Effector memory CD4-positive, alpha-beta T cell (primary cell): ENCODE measurements at regions not wholly inside any gene's neighbourhood (a gene's known extent, or its start where the extent isn't known, plus 50 kb on each side); places are given as distances from the start of the nearest gene placed in this dataset.

Source experiments
- DNase-seq, 3 donors: peaks; one replicate each; pipeline ENCODE4 v3.0.0-alpha.2; 2020
- H3K27ac ChIP-seq: 2 replicates; pipeline ENCODE4 v1.7.0; 2013; ENCODE audit warnings: mild to moderate bottlenecking, low read length, moderate library complexity; ENCODE audit not compliant: insufficient read depth, poor library complexity, severe bottlenecking
- H3K27me3 ChIP-seq: replicated peaks from 2 replicates; pipeline ENCODE4 v1.7.0; 2013; ENCODE audit warnings: mild to moderate bottlenecking, low read length; ENCODE audit not compliant: insufficient read depth, control insufficient read depth, poor library complexity, severe bottlenecking
- H3K36me3 ChIP-seq: 2 replicates; pipeline ENCODE4 v1.7.0; 2013; ENCODE audit warnings: mild to moderate bottlenecking, low read length, moderate library complexity; ENCODE audit not compliant: control insufficient read depth, insufficient read depth
- H3K4me1 ChIP-seq: 2 replicates; pipeline ENCODE4 v1.7.0; 2013; ENCODE audit warnings: low read length, mild to moderate bottlenecking; ENCODE audit not compliant: control insufficient read depth, insufficient read depth, poor library complexity, severe bottlenecking
- H3K4me3 ChIP-seq: 2 replicates; pipeline ENCODE4 v1.7.0; 2013; ENCODE audit warnings: low read length, low read depth, mild to moderate bottlenecking; ENCODE audit not compliant: insufficient read depth, poor library complexity, severe bottlenecking
- H3K9me3 ChIP-seq: 2 replicates; pipeline ENCODE4 v1.7.0; 2013; ENCODE audit warnings: mild to moderate bottlenecking, low read length, moderate library complexity; ENCODE audit not compliant: control insufficient read depth

GRCh38 chr7:424301-424935 is 95.2 kb downstream of the PDGFA start:
- no peaks in the 10 kb centered on the region for H3K9me3 ChIP-seq
- H3K27ac ChIP-seq = no peak overlapping the region
- H3K4me1 ChIP-seq = no peaks in the 10 kb centered on the region
- no peak overlapping the region for H3K4me3 ChIP-seq
- H3K27me3 ChIP-seq = no peaks in the 10 kb centered on the region
- no peak for DNase-seq
- H3K36me3 ChIP-seq = no peaks in the 10 kb centered on the region

GRCh38 chr7:424961-425793 is 94.5 kb downstream of the PDGFA start:
- no peaks in the 10 kb centered on the region for H3K9me3 ChIP-seq
- H3K4me3 ChIP-seq = no peak overlapping the region
- DNase-seq = no peak
- no peaks in the 10 kb centered on the region for H3K36me3 ChIP-seq
- no peak overlapping the region for H3K27ac ChIP-seq
- no peaks in the 10 kb centered on the region for H3K27me3 ChIP-seq
- no peaks in the 10 kb centered on the region for H3K4me1 ChIP-seq

- no peaks in the 10 kb centered on the region for H3K36me3 ChIP-seq
- H3K9me3 ChIP-seq = no peaks in the 10 kb centered on the region
- DNase-seq = no peak
- H3K4me1 ChIP-seq = no peaks in the 10 kb centered on the region
- no peak overlapping the region for H3K4me3 ChIP-seq
- H3K27ac ChIP-seq = no peak overlapping the region
- no peaks in the 10 kb centered on the region for H3K27me3 ChIP-seq
These were observed 93.9 kb downstream of the PDGFA start for GRCh38 chr7:425794-426188.

- no peak for DNase-seq
- Histone ChIP-seq H3K36me3 (no peaks in the 10 kb centered on the region), H3K9me3 (no peaks in the 10 kb centered on the region), H3K4me1 (no peaks in the 10 kb centered on the region), H3K4me3 (no peak overlapping the region), H3K27ac (no peak overlapping the region), H3K27me3 (no peaks in the 10 kb centered on the region)
These were observed 93.1 kb downstream of the PDGFA start for GRCh38 chr7:426510-426909.

- Histone ChIP-seq H3K36me3 (no peaks in the 10 kb centered on the region), H3K9me3 (no peaks in the 10 kb centered on the region), H3K4me1 (no peaks in the 10 kb centered on the region), H3K27me3 (no peaks in the 10 kb centered on the region), H3K4me3 (no peak overlapping the region), H3K27ac (no peak overlapping the region)
- no peak for DNase-seq
These were observed 92.0 kb downstream of the PDGFA start for GRCh38 chr7:427506-428103.

- H3K27me3 ChIP-seq = no peaks in the 10 kb centered on the region
- no peak overlapping the region for H3K4me3 ChIP-seq
- H3K27ac ChIP-seq = no peak overlapping the region
- H3K36me3 ChIP-seq = no peaks in the 10 kb centered on the region
- DNase-seq = no peak
- H3K4me1 ChIP-seq = no peaks in the 10 kb centered on the region
- no peaks in the 10 kb centered on the region for H3K9me3 ChIP-seq
These were observed 91.3 kb downstream of the PDGFA start for GRCh38 chr7:428387-428786.

GRCh38 chr7:428927-429827 is 90.5 kb downstream of the PDGFA start:
- Histone ChIP-seq H3K4me3 (no peak overlapping the region), H3K27me3 (no peaks in the 10 kb centered on the region), H3K36me3 (no peaks in the 10 kb centered on the region), H3K9me3 (no peaks in the 10 kb centered on the region), H3K27ac (no peak overlapping the region), H3K4me1 (no peaks in the 10 kb centered on the region)
- no peak for DNase-seq

GRCh38 chr7:429828-430180 is 89.8 kb downstream of the PDGFA start:
- DNase-seq = no peak
- Histone ChIP-seq H3K36me3 (no peaks in the 10 kb centered on the region), H3K27me3 (no peaks in the 10 kb centered on the region), H3K4me1 (no peaks in the 10 kb centered on the region), H3K9me3 (no peaks in the 10 kb centered on the region), H3K4me3 (no peak overlapping the region), H3K27ac (no peak overlapping the region)

GRCh38 chr7:431041-431440 is 88.6 kb downstream of the PDGFA start:
- H3K27me3 ChIP-seq = no peaks in the 10 kb centered on the region
- no peak overlapping the region for H3K4me3 ChIP-seq

More at GRCh38 chr7:431041-431440, 88.6 kb downstream of the PDGFA start:
- no peak for DNase-seq
- H3K27ac ChIP-seq = no peak overlapping the region
- no peaks in the 10 kb centered on the region for H3K9me3 ChIP-seq
- H3K36me3 ChIP-seq = no peaks in the 10 kb centered on the region
- H3K4me1 ChIP-seq = no peaks in the 10 kb centered on the region
